BJ (cell line): ENCODE measurements at regions not wholly inside any gene's neighbourhood (a gene's known extent, or its start where the extent isn't known, plus 50 kb on each side); places are given as distances from the start of the nearest gene placed in this dataset.

Source experiments
- CTCF ChIA-PET: fragments of 350-600 bp; formaldehyde crosslinking; extraction: SDS; loops from one replicate; lab custom pipeline; 2021; ENCODE audit warnings: antibody characterized with exemption, inconsistent platforms; lab: Yijun Ruan, JAX
- POLR2A ChIA-PET: fragments of 300-600 bp; sonication (Branson Sonifier 250); formaldehyde crosslinking; extraction: SDS; loops from one replicate; lab custom pipeline; 2021; ENCODE audit warnings: antibody characterized with exemption; lab: Charles Lee
- DNase-seq: peaks from one replicate; pipeline ENCODE4 v3.0.0-alpha.2; 2011; ENCODE audit warnings: low read depth
- H3K27me3 ChIP-seq: 2 replicates; pipeline ENCODE4 v1.6.0; 2011; ENCODE audit warnings: low read length; ENCODE audit not compliant: control insufficient read depth, insufficient read depth
- H3K36me3 ChIP-seq: 2 replicates; pipeline ENCODE4 v1.5.1; 2011; ENCODE audit warnings: low read length; ENCODE audit not compliant: control insufficient read depth, insufficient read depth
- H3K4me3 ChIP-seq: 2 replicates; pipeline ENCODE4 v1.5.1; 2011; ENCODE audit warnings: low read depth, mild to moderate bottlenecking, control low read depth, low read length
- TF ChIP-seq, protein P1 (sequence below): IDR thresholded peaks from 2 replicates; pipeline ENCODE4 v1.5.1; 2011; ENCODE audit warnings: low read depth, mild to moderate bottlenecking, control low read depth, inconsistent platforms, low read length, moderate library complexity; ENCODE audit not compliant: insufficient read depth

GRCh38 chr2:240358080-240358479 lies 77.4 kb upstream of the GPC1 start:
- Histone ChIP-seq H3K4me3 (no peak overlapping the region), H3K36me3 (no peaks in the 10 kb centered on the region), H3K27me3 (no peaks in the 10 kb centered on the region)
- POLR2A ChIA-PET = no interaction called here
- TF ChIP-seq, protein P1, sequence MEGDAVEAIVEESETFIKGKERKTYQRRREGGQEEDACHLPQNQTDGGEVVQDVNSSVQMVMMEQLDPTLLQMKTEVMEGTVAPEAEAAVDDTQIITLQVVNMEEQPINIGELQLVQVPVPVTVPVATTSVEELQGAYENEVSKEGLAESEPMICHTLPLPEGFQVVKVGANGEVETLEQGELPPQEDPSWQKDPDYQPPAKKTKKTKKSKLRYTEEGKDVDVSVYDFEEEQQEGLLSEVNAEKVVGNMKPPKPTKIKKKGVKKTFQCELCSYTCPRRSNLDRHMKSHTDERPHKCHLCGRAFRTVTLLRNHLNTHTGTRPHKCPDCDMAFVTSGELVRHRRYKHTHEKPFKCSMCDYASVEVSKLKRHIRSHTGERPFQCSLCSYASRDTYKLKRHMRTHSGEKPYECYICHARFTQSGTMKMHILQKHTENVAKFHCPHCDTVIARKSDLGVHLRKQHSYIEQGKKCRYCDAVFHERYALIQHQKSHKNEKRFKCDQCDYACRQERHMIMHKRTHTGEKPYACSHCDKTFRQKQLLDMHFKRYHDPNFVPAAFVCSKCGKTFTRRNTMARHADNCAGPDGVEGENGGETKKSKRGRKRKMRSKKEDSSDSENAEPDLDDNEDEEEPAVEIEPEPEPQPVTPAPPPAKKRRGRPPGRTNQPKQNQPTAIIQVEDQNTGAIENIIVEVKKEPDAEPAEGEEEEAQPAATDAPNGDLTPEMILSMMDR = no peak
- DNase-seq = no peak
- CTCF ChIA-PET = no interaction called here

DNA sequence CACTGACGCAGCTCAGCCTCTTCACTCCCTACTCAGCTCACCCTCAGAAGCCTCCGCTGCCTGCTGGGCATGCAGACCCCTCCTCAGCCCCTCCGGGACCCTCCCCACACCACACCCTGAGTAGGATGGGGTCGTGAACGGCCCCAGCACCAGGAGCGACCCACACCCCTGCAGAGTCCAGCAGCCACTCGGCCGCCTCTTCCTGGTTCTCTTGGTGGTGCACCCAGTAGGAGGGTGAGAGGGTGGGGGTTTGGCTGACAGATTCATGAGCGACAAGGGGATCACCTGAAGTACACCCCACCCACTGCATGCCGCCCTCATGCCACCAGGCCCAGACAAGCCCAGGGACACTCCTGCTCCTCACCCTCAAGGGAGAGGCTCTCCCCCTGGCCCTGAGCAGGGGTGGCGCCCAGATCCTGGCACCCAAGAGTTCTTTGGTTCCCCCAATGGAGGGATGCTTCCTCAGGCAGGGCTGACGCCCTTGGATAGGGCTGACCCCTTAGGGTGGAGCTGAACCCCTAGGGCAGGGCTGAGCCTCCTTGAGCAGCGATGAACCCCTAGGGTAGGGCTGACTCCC lies 76.6 kb upstream of the GPC1 start:
- no peaks in the 10 kb centered on the region for H3K27me3 ChIP-seq
- no peaks in the 10 kb centered on the region for H3K36me3 ChIP-seq
- ChIA-PET CTCF (no interaction called here), POLR2A (no interaction called here)
- no peak overlapping the region for H3K4me3 ChIP-seq
- TF ChIP-seq, protein P1 = no peak
- DNase-seq = no peak

- TF ChIP-seq, protein P1 = no peak
- H3K36me3 ChIP-seq = no peaks in the 10 kb centered on the region
- ChIA-PET CTCF (no interaction called here), POLR2A (no interaction called here)
- DNase-seq = no peak
- no peak overlapping the region for H3K4me3 ChIP-seq
- no peaks in the 10 kb centered on the region for H3K27me3 ChIP-seq
Observed at GRCh38 chr2:240359695-240360094, 75.8 kb upstream of the GPC1 start.

GRCh38 chr2:240360645-240361475 lies 74.6 kb upstream of the GPC1 start:
- Histone ChIP-seq H3K27me3 (no peaks in the 10 kb centered on the region), H3K4me3 (no peak overlapping the region), H3K36me3 (no peaks in the 10 kb centered on the region)
- TF ChIP-seq, protein P1 = no peak
- ChIA-PET CTCF (no interaction called here), POLR2A (no interaction called here)
- no peak for DNase-seq

- ChIA-PET CTCF (interaction anchor here (0.6 kb wide), 1 partner anchor 64 kb away, joined by 3 read pairs; no protein-coding TSS in a partner anchor), POLR2A (no interaction called here)
- Histone ChIP-seq H3K4me3 (no peak overlapping the region), H3K36me3 (no peaks in the 10 kb centered on the region), H3K27me3 (no peaks in the 10 kb centered on the region)
- DNase-seq = no peak
- TF ChIP-seq, protein P1 = no peak
Observed at GRCh38 chr2:240362216-240362755, 73.2 kb upstream of the GPC1 start.
